ENCODE measurements at regions not wholly inside any gene's neighbourhood (a gene's known extent, or its start where the extent isn't known, plus 50 kb on each side); places are given as distances from the start of the nearest gene placed in this dataset.
"Not testable (repeated sequence)": the region's sequence is repeated elsewhere in the genome, so short reads cannot be mapped to it uniquely, and the experiment has no call there.

GRCh38 chr6:51184046-51184445 is 365.4 kb downstream of the TFAP2B start:
- peaks cover 0 to 6% (median 0%) of the 10 kb centered on the region in 12 donors for H3K9me3 ChIP-seq
- H3K27me3 ChIP-seq = no peaks in the 10 kb centered on the region
- H3K36me3 ChIP-seq = no peaks in the 10 kb centered on the region
- no peak for ATAC-seq
- H3K4me1 ChIP-seq = no peaks in the 10 kb centered on the region
- no peak overlapping the region for H3K4me3 ChIP-seq
- no peak overlapping the region for H3K27ac ChIP-seq
- DNase-seq = no peak
- TF ChIP-seq POLR2A (IDR thresholded peaks at IDR 0.05) (no peak), CTCF (IDR thresholded peaks at IDR 0.05) (no peak)
- intact Hi-C loops (cut with DNase I) = no loop called here
- 71 to 89% (median 85%) methylated on average over 1 of the region's 1 CpG for WGBS, 4 donors

GRCh38 chr6:51193163-51193562 is 374.5 kb downstream of the TFAP2B start:
- H3K27me3 ChIP-seq; H3K36me3 ChIP-seq; DNase-seq; H3K9me3 ChIP-seq; intact Hi-C loops (cut with DNase I); ATAC-seq; H3K4me3 ChIP-seq; H3K4me1 ChIP-seq; H3K27ac ChIP-seq: not testable (repeated sequence)
- 82 to 90% (median 85%) methylated on average over 7 of the region's 7 CpGs for WGBS, 4 donors

GRCh38 chr6:51199105-51199552 is 380.5 kb downstream of the TFAP2B start:
- no peaks in the 10 kb centered on the region for H3K9me3 ChIP-seq
- TF ChIP-seq CTCF (IDR thresholded peaks at IDR 0.05) = no peak
- no peak for TF ChIP-seq POLR2A (IDR thresholded peaks at IDR 0.05)
- 39 to 60% (median 43%) methylated on average over 2 of the region's 2 CpGs for WGBS, 4 donors

GRCh38 chr6:51199733-51200260 is 381.1 kb downstream of the TFAP2B start:
- no peak overlapping the region for H3K4me3 ChIP-seq
- H3K36me3 ChIP-seq = no peaks in the 10 kb centered on the region
- no peaks in the 10 kb centered on the region for H3K9me3 ChIP-seq
- intact Hi-C loops (cut with DNase I) = no loop called here
- no peak for DNase-seq
- no peak overlapping the region for H3K27ac ChIP-seq
- H3K27me3 ChIP-seq = no peaks in the 10 kb centered on the region
- WGBS, 4 donors = 60 to 73% (median 64%) methylated on average over 5 of the region's 5 CpGs
- ATAC-seq = no peak
- TF ChIP-seq CTCF (IDR thresholded peaks at IDR 0.05) (no peak), POLR2A (IDR thresholded peaks at IDR 0.05) (no peak)
- no peaks in the 10 kb centered on the region for H3K4me1 ChIP-seq

More at GRCh38 chr6:51199105-51199552, 380.5 kb downstream of the TFAP2B start:
- Histone ChIP-seq H3K4me3 (no peak overlapping the region), H3K27me3 (no peaks in the 10 kb centered on the region), H3K36me3 (no peaks in the 10 kb centered on the region), H3K27ac (no peak overlapping the region), H3K4me1 (no peaks in the 10 kb centered on the region)
- intact Hi-C loops (cut with DNase I) = no loop called here
- ATAC-seq (no peak), DNase-seq (no peak)

GRCh38 chr6:51200676-51201075 is 382.0 kb downstream of the TFAP2B start:
- DNase-seq (no peak), ATAC-seq (no peak)
- Histone ChIP-seq H3K27me3 (no peaks in the 10 kb centered on the region), H3K27ac (no peak overlapping the region), H3K9me3 (no peaks in the 10 kb centered on the region), H3K4me1 (no peaks in the 10 kb centered on the region), H3K36me3 (no peaks in the 10 kb centered on the region), H3K4me3 (no peak overlapping the region)
- 79 to 94% (median 87%) methylated on average over 1 of the region's 1 CpG for WGBS, 4 donors
- TF ChIP-seq CTCF (IDR thresholded peaks at IDR 0.05) (no peak), POLR2A (IDR thresholded peaks at IDR 0.05) (no peak)
- intact Hi-C loops (cut with DNase I) = no loop called here

- H3K27me3 ChIP-seq; ATAC-seq; intact Hi-C loops (cut with DNase I); H3K9me3 ChIP-seq; H3K4me3 ChIP-seq; H3K27ac ChIP-seq; DNase-seq; H3K36me3 ChIP-seq; H3K4me1 ChIP-seq: not testable (repeated sequence)
- 75 to 96% (median 85%) methylated on average over 9 to 13 of the region's 13 CpGs for WGBS, 4 donors
Observed at GRCh38 chr6:51202653-51203052, 384.0 kb downstream of the TFAP2B start.

Data from heart left ventricle (tissue), 16 donors.